ENCODE measurements at regions not wholly inside any gene's neighbourhood (a gene's known extent, or its start where the extent isn't known, plus 50 kb on each side); places are given as distances from the start of the nearest gene placed in this dataset.

DNA sequence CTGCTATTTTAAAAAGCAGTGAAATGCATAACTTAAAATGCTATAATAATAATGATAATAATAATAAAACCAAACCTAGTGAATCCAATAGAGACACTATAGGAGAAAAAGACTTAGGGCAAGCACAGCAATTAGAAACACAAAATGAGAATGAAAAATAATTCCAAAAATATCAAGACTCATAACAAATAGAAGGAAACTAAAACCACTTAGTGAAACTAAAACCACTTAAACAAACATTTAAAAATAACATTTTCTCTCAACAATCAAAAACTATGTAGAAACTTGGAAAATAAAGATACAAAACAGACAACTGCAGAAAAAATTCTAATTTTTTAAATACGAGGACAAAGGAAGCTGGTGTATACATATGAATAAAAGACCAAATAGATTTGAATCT, 655.2 kb upstream of the NRG3 start:
- TF ChIP-seq POLR2AphosphoS5 (IDR thresholded peaks at IDR 0.05; ENCODE audit: borderline replicate concordance, low read depth, low read length): no peak
- TF ChIP-seq EZH2 (IDR thresholded peaks at IDR 0.05): no peak
- no peak for TF ChIP-seq FOXP2 (optimal IDR thresholded peaks at IDR 0.05; ENCODE audit: control extremely low read depth, extremely low read length, insufficient read depth)
